ENCODE measurements at regions not wholly inside any gene's neighbourhood (a gene's known extent, or its start where the extent isn't known, plus 50 kb on each side); places are given as distances from the start of the nearest gene placed in this dataset.

DNA sequence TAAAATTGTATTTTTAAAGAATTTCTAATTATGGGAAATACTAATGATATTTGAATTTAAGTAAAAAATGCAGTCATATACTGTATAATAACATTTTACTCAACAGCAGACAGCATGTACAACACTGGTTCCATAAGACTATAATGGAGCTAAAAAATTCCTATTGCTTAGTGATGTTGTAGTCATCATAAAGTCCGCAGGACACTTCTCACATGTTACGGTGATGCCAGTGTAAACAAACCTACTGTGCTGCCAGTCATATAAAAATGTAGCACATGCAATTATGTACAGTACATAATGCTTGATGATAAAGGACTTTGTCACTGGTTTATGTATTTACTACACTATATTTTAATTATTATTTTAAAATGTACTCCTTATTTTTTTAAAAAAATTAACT is 629.3 kb downstream of the IPMK start:
- no peak for TF ChIP-seq EZH2 (IDR thresholded peaks at IDR 0.05; ENCODE audit: borderline replicate concordance)
- no peak for TF ChIP-seq EZH2phosphoT487 (IDR thresholded peaks at IDR 0.05; ENCODE audit: low read depth, severe bottlenecking, unreplicated experiment)

Data from hepatocyte (in vitro differentiated cells).